NCI-H510A (cell line): ENCODE measurements at regions not wholly inside any gene's neighbourhood (a gene's known extent, or its start where the extent isn't known, plus 50 kb on each side); places are given as distances from the start of the nearest gene placed in this dataset.
"Not testable (repeated sequence)": the region's sequence is repeated elsewhere in the genome, so short reads cannot be mapped to it uniquely, and the experiment has no call there.

Experiments
- DNase-seq: peaks from one replicate; lab custom pipeline; 2025; lab: John Stamatoyannopoulos, UW

DNA sequence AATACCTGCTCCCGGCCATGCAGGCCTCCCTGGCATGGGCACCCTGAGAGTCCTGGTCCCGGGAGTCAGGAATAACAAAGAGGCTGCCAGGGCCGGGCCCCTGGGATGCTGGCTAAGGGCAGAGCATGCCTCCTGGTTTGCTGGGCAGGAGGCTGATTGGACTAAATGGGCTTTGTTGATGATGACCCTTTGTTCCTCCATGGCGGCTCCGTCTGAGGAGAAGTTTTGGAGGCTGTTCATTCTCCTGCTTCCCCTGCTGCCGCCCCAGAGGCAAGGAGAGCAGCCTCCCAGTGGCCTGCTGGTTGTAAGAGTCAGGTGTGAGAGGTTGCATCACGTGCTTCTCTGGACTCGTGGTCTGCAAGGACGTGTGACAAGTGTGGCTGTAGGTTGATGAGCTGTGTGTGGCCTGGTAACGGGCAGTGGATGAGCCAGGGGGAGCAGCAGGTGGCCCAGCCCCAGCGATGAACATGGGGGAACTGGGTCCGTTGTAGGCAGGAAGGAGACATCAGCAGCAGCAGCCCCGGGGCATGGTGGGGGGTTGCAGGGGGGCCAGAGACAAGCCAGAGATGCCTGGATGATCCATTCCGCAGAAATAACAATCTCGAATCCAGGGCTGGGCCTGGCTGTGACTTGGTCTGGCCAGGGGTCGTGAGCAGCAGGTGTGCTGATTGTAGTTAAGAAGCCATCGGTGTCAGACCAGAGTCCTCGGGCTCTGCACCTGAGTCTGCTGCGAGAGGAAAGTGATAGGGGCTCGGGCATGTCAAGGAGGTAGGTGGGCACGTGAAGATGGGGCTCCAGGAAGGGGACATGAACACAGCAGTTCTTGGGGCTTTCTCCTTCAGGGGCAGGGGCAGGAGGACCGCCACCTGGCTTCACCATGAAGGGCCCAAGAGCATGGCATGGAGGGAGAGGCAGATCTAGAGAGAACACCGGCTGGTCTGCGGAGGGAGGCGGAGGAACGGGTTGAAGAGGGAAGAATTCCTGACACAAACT is 101.4 kb downstream of the TNFRSF13B start:
- no peak for DNase-seq

- not testable (repeated sequence) for DNase-seq
These were observed 102.2 kb downstream of the TNFRSF13B start for GRCh38 chr17:16869531-16870252.

- DNase-seq: not testable (repeated sequence)
These were observed 103.3 kb downstream of the TNFRSF13B start for GRCh38 chr17:16868616-16869015.

DNA sequence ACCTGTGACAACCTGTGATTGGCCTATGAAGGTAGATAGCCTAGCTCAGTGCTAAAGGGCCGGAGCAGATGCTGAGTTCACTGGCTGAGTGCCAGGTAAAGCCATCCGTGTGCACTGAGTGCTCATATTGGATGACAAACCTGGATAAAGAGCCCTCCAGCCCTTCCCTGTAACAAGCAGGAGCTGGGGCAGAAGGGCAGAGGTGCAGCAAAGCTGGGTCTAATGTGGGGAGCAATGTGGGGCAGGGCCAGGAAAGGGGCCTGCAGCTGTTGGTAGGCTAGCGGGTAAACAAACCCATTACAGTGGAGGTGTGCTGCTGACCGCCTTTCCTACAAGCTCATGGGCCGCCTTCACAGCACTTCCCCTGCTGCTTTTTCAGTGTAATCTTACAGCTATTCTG is 104.4 kb downstream of the TNFRSF13B start:
- peak; percentile 69 for DNase-seq

GRCh38 chr17:16866841-16867240 is 105.1 kb downstream of the TNFRSF13B start:
- not testable (repeated sequence) for DNase-seq

DNA sequence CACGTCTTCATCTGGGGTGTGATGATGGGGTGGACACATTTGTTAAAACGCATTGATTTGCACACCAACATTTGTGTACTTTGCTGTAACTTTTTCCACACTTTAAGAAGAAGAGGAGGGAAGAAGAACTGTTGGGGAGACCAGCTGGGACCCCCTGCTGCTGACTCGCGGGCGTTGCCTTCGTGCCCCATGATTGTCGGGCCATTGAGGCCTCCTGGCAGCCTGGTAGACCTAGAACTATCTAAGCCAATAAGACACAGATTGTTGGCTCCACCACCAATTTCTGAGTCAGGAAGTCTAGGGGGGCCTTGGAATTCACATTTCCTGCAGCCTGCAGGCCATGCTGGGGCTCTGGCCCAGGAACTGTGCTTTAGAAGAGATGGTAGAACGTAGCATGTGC is 105.5 kb downstream of the TNFRSF13B start:
- DNase-seq: no peak

GRCh38 chr17:16865704-16866103 is 106.2 kb downstream of the TNFRSF13B start:
- DNase-seq: not testable (repeated sequence)

GRCh38 chr17:16865077-16865613 is 106.8 kb downstream of the TNFRSF13B start:
- not testable (repeated sequence) for DNase-seq

DNA sequence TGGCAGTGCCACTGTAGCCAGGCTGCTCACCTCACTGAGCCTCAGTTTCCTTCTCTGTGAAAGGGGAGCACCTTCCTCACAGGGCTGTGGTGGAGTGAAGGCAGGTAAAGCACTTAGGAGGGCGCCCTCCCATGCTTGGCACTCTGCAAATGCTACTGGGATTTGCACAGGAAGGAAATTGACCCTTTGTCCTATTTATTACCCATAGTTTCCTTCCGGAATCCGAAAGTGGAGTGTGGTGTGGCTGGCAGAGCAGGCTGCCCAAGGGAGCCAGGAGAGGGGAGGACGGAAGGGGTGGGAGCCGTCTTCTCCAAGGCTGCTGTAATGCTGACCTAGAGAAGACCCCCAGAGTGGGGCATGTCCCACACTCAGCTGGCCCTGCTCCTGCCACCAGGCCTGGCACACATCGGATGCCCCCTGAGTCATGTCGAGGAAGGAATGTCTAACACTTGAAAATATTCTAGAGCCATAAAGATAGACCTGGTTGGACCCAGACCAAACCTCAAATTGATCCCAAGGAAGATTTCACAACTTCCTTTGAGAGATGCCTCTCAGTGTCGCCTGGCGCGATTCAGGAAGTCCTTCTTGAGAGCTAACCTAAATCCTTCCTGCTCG is 107.3 kb downstream of the TNFRSF13B start:
- DNase-seq: not testable (repeated sequence)

GRCh38 chr17:16861152-16861551 is 110.8 kb downstream of the TNFRSF13B start:
- DNase-seq: not testable (repeated sequence)

GRCh38 chr17:16860467-16860866 is 111.5 kb downstream of the TNFRSF13B start:
- DNase-seq: not testable (repeated sequence)

- not testable (repeated sequence) for DNase-seq
These were observed 112.4 kb downstream of the TNFRSF13B start for GRCh38 chr17:16859515-16859914.

DNA sequence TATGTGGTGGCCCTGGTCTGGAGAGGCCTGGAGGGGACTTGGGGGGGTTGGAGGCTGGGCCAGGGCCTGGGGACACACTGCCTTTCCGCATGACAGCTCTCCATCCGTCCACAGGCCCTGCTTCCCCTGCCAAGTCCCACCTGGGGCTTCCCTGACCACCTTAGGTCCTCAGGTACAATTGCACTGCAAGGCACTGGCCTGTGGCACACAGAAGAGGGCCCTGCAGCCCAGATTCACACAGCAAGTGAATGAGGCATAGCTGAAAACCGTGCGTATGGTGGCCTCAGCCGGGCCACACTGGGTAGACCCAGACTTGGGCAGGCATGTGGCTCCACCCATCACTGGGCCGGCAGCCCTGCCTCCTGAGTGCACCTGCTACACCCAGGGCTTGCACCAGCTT is 114.2 kb downstream of the TNFRSF13B start:
- not testable (repeated sequence) for DNase-seq

- DNase-seq: not testable (repeated sequence)
These were observed 115.1 kb downstream of the TNFRSF13B start for GRCh38 chr17:16856846-16857245.

DNA sequence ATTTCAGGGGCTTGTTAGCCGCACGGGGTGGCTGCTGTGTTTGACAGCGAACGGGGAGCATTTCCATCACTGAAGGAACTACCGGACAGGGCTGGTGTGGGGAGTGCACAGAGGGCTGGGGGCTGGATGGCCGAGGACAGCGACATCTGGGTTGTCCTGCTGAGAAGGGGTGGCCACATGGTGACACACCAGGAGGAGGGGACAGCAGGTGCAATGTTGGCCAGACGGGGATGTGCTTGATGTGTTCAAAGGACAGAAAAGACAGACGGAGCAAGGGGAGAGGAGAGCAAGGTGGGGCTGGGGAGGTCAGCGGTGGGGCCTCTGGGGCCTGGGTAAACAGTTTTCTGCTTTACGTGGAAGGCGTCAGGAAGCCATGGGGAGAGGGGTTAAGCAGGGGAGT is 115.7 kb downstream of the TNFRSF13B start:
- DNase-seq: not testable (repeated sequence)

GRCh38 chr17:16854636-16855035 is 117.3 kb downstream of the TNFRSF13B start:
- DNase-seq: not testable (repeated sequence)

- DNase-seq: no peak
These were observed 118.1 kb downstream of the TNFRSF13B start for GRCh38 chr17:16853661-16854320.

GRCh38 chr17:16849861-16850260 is 122.1 kb downstream of the TNFRSF13B start:
- not testable (repeated sequence) for DNase-seq

- not testable (repeated sequence) for DNase-seq
These were observed 122.9 kb downstream of the TNFRSF13B start for GRCh38 chr17:16848997-16849396.

- DNase-seq: not testable (repeated sequence)
These were observed 126.8 kb downstream of the TNFRSF13B start for GRCh38 chr17:16845098-16845497.

GRCh38 chr17:16844669-16845068 is 127.2 kb downstream of the TNFRSF13B start:
- not testable (repeated sequence) for DNase-seq
